GM23248 (cell line): ENCODE measurements at regions not wholly inside any gene's neighbourhood (a gene's known extent, or its start where the extent isn't known, plus 50 kb on each side); places are given as distances from the start of the nearest gene placed in this dataset.

Experiments used
- DNase-seq: peaks from one replicate; pipeline ENCODE4 v3.0.0-alpha.2; 2015
- H2AFZ ChIP-seq: fragments of 200-600 bp; sonication (generic); 2 replicates; pipeline ENCODE4 v1.6.1; 2016; ENCODE audit warnings: antibody characterized with exemption
- H3F3A ChIP-seq: fragments of 200-600 bp; sonication (generic); 2 replicates; pipeline ENCODE4 v1.6.1; 2016; ENCODE audit warnings: mild to moderate bottlenecking, antibody characterized with exemption, mixed run types; ENCODE audit not compliant: insufficient read depth
- H3K27ac ChIP-seq: fragments of 200-600 bp; sonication (generic); 2 replicates; pipeline ENCODE4 v1.5.1; 2016; ENCODE audit warnings: mild to moderate bottlenecking
- H3K27me3 ChIP-seq: fragments of 200-600 bp; sonication (generic); replicated peaks from 2 replicates; pipeline ENCODE4 v1.6.1; 2016; ENCODE audit warnings: mild to moderate bottlenecking; ENCODE audit not compliant: insufficient read depth
- H3K36me3 ChIP-seq: fragments of 200-600 bp; sonication (generic); 2 replicates; pipeline ENCODE4 v1.6.1; 2016; ENCODE audit warnings: low read depth, mild to moderate bottlenecking
- H3K4me1 ChIP-seq: fragments of 200-600 bp; sonication (generic); 2 replicates; pipeline ENCODE4 v1.6.1; 2016; ENCODE audit warnings: mild to moderate bottlenecking; ENCODE audit not compliant: insufficient read depth
- H3K4me2 ChIP-seq: fragments of 200-600 bp; sonication (generic); one replicate; pipeline ENCODE4 v1.6.1; 2016; ENCODE audit warnings: mild to moderate bottlenecking; ENCODE audit not compliant: unreplicated experiment
- H3K4me3 ChIP-seq: fragments of 200-600 bp; sonication (generic); 2 replicates; pipeline ENCODE4 v1.5.1; 2016; ENCODE audit warnings: mild to moderate bottlenecking
- H3K79me2 ChIP-seq: fragments of 200-600 bp; sonication (generic); 2 replicates; pipeline ENCODE4 v1.6.1; 2016; ENCODE audit warnings: mild to moderate bottlenecking; ENCODE audit not compliant: insufficient read depth
- H3K9ac ChIP-seq: fragments of 200-600 bp; sonication (generic); 2 replicates; pipeline ENCODE4 v1.6.1; 2016; ENCODE audit warnings: mild to moderate bottlenecking
- H3K9me2 ChIP-seq: fragments of 200-600 bp; sonication (generic); 2 replicates; pipeline ENCODE4 v1.6.1; 2016; ENCODE audit warnings: mixed run types, mild to moderate bottlenecking, moderate library complexity; ENCODE audit not compliant: insufficient read depth
- H3K9me3 ChIP-seq: fragments of 200-600 bp; sonication (generic); one replicate; pipeline ENCODE4 v1.6.1; 2017; ENCODE audit warnings: low read depth
- H4K20me1 ChIP-seq: fragments of 200-600 bp; sonication (generic); 2 replicates; pipeline ENCODE4 v1.6.0; 2016; ENCODE audit not compliant: insufficient read depth
- EZH2 ChIP-seq: fragments of 200-600 bp; sonication (generic); IDR thresholded peaks from 2 replicates; pipeline ENCODE4 v1.6.1; 2018; ENCODE audit warnings: antibody characterized with exemption, mild to moderate bottlenecking; ENCODE audit not compliant: insufficient read depth, poor library complexity, severe bottlenecking
- EZH2phosphoT487 ChIP-seq: fragments of 200-600 bp; sonication (generic); IDR thresholded peaks from 2 replicates; pipeline ENCODE4 v1.6.1; 2018; ENCODE audit warnings: antibody characterized with exemption, moderate library complexity, mild to moderate bottlenecking, low read depth; ENCODE audit not compliant: insufficient read depth
- WGBS, 2 experiments: methylation state at CpG; one replicate each; pipeline ENCODE4 v1.1.6; 2015 to 2017; ENCODE audit warnings: low lambda C conversion rate in 2 of 2, low coverage in 1 of 2; ENCODE audit errors: missing lambda C conversion rate in 2 of 2; 5-methylcytosine and 5-hydroxymethylcytosine counted together
- in situ Hi-C: fragments of 300-500 bp; cut with MboI; formaldehyde crosslinking; loops from 2 replicates; pipeline ENCODE4 v1.15.0; 2020

DNA sequence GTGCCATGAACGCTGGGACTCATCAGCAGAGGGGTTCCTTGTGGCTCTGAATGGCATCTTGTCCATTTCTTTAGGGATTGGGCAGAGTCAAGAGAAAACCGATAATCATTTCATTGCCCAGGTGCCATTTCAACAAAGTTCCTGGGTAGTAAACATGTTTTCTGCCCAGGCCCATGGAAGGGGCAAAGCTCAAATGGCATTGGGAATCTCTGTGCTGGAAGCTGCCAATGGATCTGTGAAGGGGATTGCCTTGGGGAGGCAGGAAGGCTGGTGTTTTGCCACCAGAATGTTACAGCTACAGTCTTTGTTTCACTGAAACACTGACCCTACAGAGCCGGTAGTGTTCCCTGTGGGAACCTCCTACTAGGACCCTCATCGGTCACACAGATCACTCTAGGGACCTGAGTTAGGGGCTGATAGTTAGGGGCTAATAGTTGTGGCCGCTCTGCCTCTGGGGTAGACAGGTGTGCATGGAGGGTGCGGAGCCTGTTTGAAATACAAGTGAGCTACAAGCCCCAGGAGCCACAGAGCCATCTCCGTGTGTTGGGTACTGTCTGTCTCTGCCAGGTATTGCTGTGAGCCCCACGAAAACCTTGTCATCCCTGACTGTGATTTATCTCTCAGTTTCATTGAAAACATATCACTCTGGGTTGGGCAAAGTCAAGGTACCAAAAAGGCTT, 224.4 kb upstream of the COPS8 start:
- Histone ChIP-seq H3K36me3 (no peaks in the 10 kb centered on the region), H3F3A (peaks cover 22% of the 10 kb centered on the region), H2AFZ (no peak overlapping the region), H3K9ac (no peak overlapping the region), H3K27me3 (no peaks in the 10 kb centered on the region), H3K4me3 (no peak overlapping the region), H3K9me2 (no peaks in the 10 kb centered on the region), H4K20me1 (no peaks in the 10 kb centered on the region), H3K4me1 (peaks cover 19% of the 10 kb centered on the region), H3K79me2 (no peaks in the 10 kb centered on the region), H3K4me2 (no peak overlapping the region), H3K9me3 (no peaks in the 10 kb centered on the region), H3K27ac (no peak overlapping the region)
- in situ Hi-C loops: no loop called here
- no peak for DNase-seq
- TF ChIP-seq EZH2phosphoT487 (no peak), EZH2 (no peak)
- WGBS, 2 experiments: 93 to 94% methylated on average over 8 of the region's 8 CpGs

DNA sequence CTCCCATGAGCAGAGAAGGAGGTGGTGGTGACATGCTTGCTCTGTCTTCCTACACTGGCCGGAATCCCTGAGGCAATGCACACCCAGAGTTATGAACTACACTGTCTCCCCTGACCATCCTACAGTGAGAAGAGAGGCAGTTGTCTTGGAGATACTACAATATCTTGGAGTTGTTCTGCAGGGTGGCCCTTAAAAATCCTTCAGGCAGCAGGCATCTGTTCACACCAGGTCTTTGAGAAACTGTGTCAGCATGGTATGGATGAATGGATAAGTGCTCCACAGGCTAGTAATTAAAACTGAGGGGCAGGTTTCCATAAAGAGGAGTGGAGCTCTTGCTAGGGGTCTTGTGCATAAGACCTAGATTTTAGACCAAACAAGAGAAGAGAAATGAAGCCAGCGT, 223.7 kb upstream of the COPS8 start:
- no peaks in the 10 kb centered on the region for H3K27me3 ChIP-seq
- no peaks in the 10 kb centered on the region for H3K36me3 ChIP-seq
- peaks cover 19% of the 10 kb centered on the region for H3K4me1 ChIP-seq
- H3F3A ChIP-seq: peaks cover 22% of the 10 kb centered on the region
- no peak overlapping the region for H3K4me2 ChIP-seq
- no peaks in the 10 kb centered on the region for H3K79me2 ChIP-seq
- in situ Hi-C loops: no loop called here
- 0 out of 2 replicates have a peak overlapping the region, but pooled peaks have one; percentile 75 for H3K9ac ChIP-seq
- no peak for TF ChIP-seq EZH2
- no peak for TF ChIP-seq EZH2phosphoT487
- WGBS, 2 experiments: 95 to 98% methylated on average over 2 of the region's 2 CpGs
- H3K4me3 ChIP-seq: no peak overlapping the region
- no peak for DNase-seq
- H3K27ac ChIP-seq: peak overlapping the region; percentile 97
- no peaks in the 10 kb centered on the region for H4K20me1 ChIP-seq
- no peaks in the 10 kb centered on the region for H3K9me2 ChIP-seq
- H3K9me3 ChIP-seq: no peaks in the 10 kb centered on the region
- H2AFZ ChIP-seq: no peak overlapping the region

DNA sequence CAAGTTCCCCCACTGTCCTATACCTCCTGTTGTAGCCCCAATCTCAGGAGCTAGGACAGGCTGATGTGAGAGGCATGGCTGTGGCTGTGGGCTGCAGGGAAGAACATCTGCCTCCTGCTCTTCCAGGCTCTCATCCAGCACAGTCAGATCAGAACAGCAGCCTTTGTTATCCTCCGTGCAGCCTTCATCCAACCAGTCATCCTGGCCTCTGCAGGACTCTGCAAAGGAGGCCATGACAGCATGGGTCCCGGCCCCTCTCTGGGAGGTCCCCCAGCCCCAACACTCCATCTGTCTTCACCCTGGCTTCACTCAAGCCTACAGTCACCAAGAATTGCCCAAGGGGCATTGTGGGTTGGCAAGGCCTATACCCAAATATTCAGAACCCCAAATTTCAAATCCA, 223.2 kb upstream of the COPS8 start:
- Histone ChIP-seq H3K4me2 (peak overlapping the region; percentile 43), H3F3A (peaks cover 22% of the 10 kb centered on the region), H3K79me2 (no peaks in the 10 kb centered on the region), H2AFZ (peak overlapping the region; percentile 70), H3K4me3 (no peak overlapping the region), H3K9me2 (no peaks in the 10 kb centered on the region), H3K27me3 (no peaks in the 10 kb centered on the region), H3K9me3 (no peaks in the 10 kb centered on the region), H3K4me1 (peaks cover 19% of the 10 kb centered on the region), H3K36me3 (no peaks in the 10 kb centered on the region), H3K9ac (peak overlapping the region; percentile 75), H3K27ac (peak overlapping the region; percentile 97), H4K20me1 (no peaks in the 10 kb centered on the region)
- peak; percentile 66 for DNase-seq
- TF ChIP-seq EZH2phosphoT487 (no peak), EZH2 (no peak)
- WGBS, 2 experiments: 15 to 31% methylated on average over 2 of the region's 2 CpGs
- in situ Hi-C loops: no loop called here

DNA sequence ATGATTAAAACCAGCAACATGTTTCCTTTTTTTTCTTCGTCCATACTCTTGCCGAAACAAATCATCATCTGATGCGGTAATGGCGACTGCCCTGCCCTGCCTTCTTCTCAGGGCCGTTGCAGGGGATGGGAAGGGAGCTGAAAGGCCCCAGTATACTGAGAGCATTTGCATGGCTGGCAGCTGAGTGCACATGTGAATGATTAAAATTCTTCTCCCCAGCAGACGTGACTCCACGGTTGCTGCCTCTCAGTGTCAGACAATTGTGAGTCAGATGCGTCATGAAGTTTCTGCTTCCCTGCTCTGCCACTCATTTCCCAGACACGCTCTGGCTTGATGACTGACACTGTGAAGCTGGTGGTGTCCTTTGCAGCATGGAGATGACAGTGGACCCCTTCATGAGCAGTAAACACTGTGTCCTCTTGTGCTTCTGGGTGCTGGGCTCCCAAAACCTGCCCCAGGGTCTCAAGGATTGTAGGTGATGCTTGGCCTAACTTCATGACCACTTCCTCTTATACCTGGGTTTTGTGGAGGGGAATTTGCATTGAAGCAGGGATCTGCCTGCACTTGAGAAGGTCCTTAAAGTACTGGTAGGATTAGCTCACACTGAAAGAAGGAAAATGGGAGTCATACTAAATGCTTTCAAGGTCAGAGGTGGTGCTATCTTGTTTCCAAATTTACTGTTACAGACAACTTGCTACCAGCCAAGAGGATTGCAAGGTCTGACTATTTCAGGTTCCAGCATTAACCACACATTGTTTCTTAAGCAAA, 222.5 kb upstream of the COPS8 start:
- DNase-seq: peak; percentile 97
- Histone ChIP-seq H3K9me3 (no peaks in the 10 kb centered on the region), H3K4me2 (peak overlapping the region; percentile 69), H3K4me1 (peaks cover 19% of the 10 kb centered on the region), H3K4me3 (no peak overlapping the region), H3K27ac (peak overlapping the region; percentile 97), H4K20me1 (no peaks in the 10 kb centered on the region), H3K79me2 (no peaks in the 10 kb centered on the region), H3K36me3 (no peaks in the 10 kb centered on the region), H3K9ac (peak overlapping the region; percentile 75), H3K27me3 (no peaks in the 10 kb centered on the region), H3K9me2 (no peaks in the 10 kb centered on the region), H3F3A (peaks cover 22% of the 10 kb centered on the region), H2AFZ (peak overlapping the region; percentile 70)
- TF ChIP-seq EZH2: no peak
- TF ChIP-seq EZH2phosphoT487: no peak
- 1% methylated on average over 9 of the region's 9 CpGs for whole genome bisulfite sequencing, 2 experiments
- in situ Hi-C loops: no loop called here
